Keratinocyte (primary cell): ENCODE measurements at regions not wholly inside any gene's neighbourhood (a gene's known extent, or its start where the extent isn't known, plus 50 kb on each side); places are given as distances from the start of the nearest gene placed in this dataset.

Source experiments
- DNase-seq: peaks from one replicate; pipeline ENCODE4 v3.0.0-alpha.2; 2011; ENCODE audit warnings: low read depth, missing footprints, low spot score
- FAIRE-seq: peaks from 2 replicates; lab custom pipeline; 2011; peaks lifted over from hg19 to GRCh38; lab: Jason Lieb, UNC
- H2AFZ ChIP-seq: 2 replicates; pipeline ENCODE4 v1.6.0; 2012; ENCODE audit warnings: low read length, control low read depth, inconsistent platforms; ENCODE audit not compliant: control insufficient read depth
- H3K27ac ChIP-seq: 2 replicates; pipeline ENCODE4 v1.5.1; 2011; ENCODE audit warnings: low read length; ENCODE audit not compliant: control insufficient read depth, insufficient read depth
- H3K27me3 ChIP-seq: 3 replicates; pipeline ENCODE4 v1.6.0; 2011; ENCODE audit warnings: low read length; ENCODE audit not compliant: control insufficient read depth, insufficient read depth; ENCODE audit errors: extremely low read depth
- H3K36me3 ChIP-seq, 2 experiments: 2 replicates in 1 of 2; 3 replicates in 1 of 2; pipeline ENCODE4 v1.5.1; 2011; ENCODE audit warnings: low read length in 2 of 2, mild to moderate bottlenecking in 1 of 2; ENCODE audit not compliant: control insufficient read depth in 2 of 2, insufficient read depth in 2 of 2; ENCODE audit errors: extremely low read depth in 1 of 2
- H3K4me1 ChIP-seq: 3 replicates; pipeline ENCODE4 v1.5.1; 2011; ENCODE audit warnings: low read length; ENCODE audit not compliant: control insufficient read depth, insufficient read depth; ENCODE audit errors: extremely low read depth
- H3K4me2 ChIP-seq: 3 replicates; pipeline ENCODE4 v1.6.0; 2011; ENCODE audit warnings: low read depth, low read length; ENCODE audit not compliant: control insufficient read depth, insufficient read depth; ENCODE audit errors: extremely low read depth
- H3K4me3 ChIP-seq, 3 experiments: fragments of 200-600 bp in 1 of 3; sonication (generic) in 1 of 3; 2 replicates in 2 of 3; 3 replicates in 1 of 3; pipeline ENCODE4 v1.5.1; 2011 to 2016; ENCODE audit warnings: low read length in 3 of 3, mild to moderate bottlenecking in 3 of 3, control low read depth in 2 of 3, inconsistent platforms in 1 of 3, low read depth in 1 of 3, mixed read lengths in 1 of 3, mixed run types in 1 of 3, moderate library complexity in 1 of 3; ENCODE audit not compliant: control insufficient read depth in 2 of 3, insufficient read depth in 2 of 3; ENCODE audit errors: extremely low read depth in 1 of 3
- H3K79me2 ChIP-seq: 2 replicates; pipeline ENCODE4 v1.6.0; 2012; ENCODE audit warnings: low read length; ENCODE audit not compliant: control insufficient read depth, insufficient read depth
- H3K9ac ChIP-seq: 3 replicates; pipeline ENCODE4 v1.6.0; 2011; ENCODE audit warnings: low read length; ENCODE audit not compliant: control insufficient read depth, insufficient read depth; ENCODE audit errors: extremely low read depth
- H3K9me1 ChIP-seq: 3 replicates; pipeline ENCODE4 v1.6.0; 2011; ENCODE audit warnings: low read length; ENCODE audit not compliant: control insufficient read depth, insufficient read depth; ENCODE audit errors: extremely low read depth
- H3K9me3 ChIP-seq: 2 replicates; pipeline ENCODE4 v1.5.1; 2012; ENCODE audit warnings: low read depth, low read length; ENCODE audit not compliant: control insufficient read depth
- H4K20me1 ChIP-seq: 3 replicates; pipeline ENCODE4 v1.6.0; 2011; ENCODE audit warnings: low read length; ENCODE audit not compliant: control insufficient read depth, insufficient read depth; ENCODE audit errors: extremely low read depth
- CTCF ChIP-seq, 3 experiments: IDR thresholded peaks in 1 of 3; conservative IDR thresholded peaks in 1 of 3; optimal IDR thresholded peaks in 1 of 3; 2 replicates in 2 of 3; 3 replicates in 1 of 3; pipeline versions ENCODE3 to v1.5.1; 2011; ENCODE audit warnings: low read length in 3 of 3, mild to moderate bottlenecking in 3 of 3, moderate library complexity in 2 of 3, control low read depth in 1 of 3, inconsistent platforms in 1 of 3; ENCODE audit not compliant: insufficient read depth in 2 of 3; ENCODE audit errors: extremely low read depth in 1 of 3
- EZH2 ChIP-seq: IDR thresholded peaks from one replicate; pipeline ENCODE4 v1.6.1; 2012; ENCODE audit warnings: inconsistent platforms, mild to moderate bottlenecking, low read length, moderate library complexity
- dilution Hi-C: fragments of 300-500 bp; cut with MboI; formaldehyde crosslinking; loops from one replicate; pipeline ENCODE4 v1.7.0; 2020; ENCODE audit warnings: low sequenced_read_pairs; ENCODE audit not compliant: extremely low pct_ligation_motif_present

DNA sequence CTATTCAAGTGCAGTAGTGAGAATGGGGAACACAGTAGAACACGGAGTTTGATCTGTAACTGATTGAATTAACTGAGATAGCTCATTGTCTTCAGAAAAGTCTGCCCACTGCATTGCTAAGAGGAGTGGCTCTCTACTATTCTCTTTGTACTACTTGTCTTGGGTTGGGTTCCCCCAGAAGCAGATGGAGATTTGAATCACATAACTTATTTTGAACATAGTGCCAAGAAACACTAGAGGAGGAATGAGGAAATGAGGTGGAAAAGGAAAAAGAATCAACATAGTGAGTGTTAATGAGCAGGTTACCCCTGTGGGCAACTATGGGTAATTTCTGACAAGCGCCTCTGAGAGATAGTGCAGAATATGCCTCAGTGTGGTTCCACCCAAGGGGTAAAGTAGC is 362.7 kb downstream of the STIM2 start:
- dilution Hi-C loops, result no loop called here
- Histone ChIP-seq H3K4me2 (no peak overlapping the region), H3K4me1 (peaks cover 3% of the 10 kb centered on the region), H3K27ac (no peak overlapping the region), H2AFZ (no peak overlapping the region), H3K79me2 (no peaks in the 10 kb centered on the region), H3K36me3 (no peaks in the 10 kb centered on the region), H3K9me1 (no peaks in the 10 kb centered on the region), H3K4me3 (no peak overlapping the region), H3K9ac (no peak overlapping the region), H4K20me1 (no peaks in the 10 kb centered on the region), H3K27me3 (no peaks in the 10 kb centered on the region), H3K9me3 (no peaks in the 10 kb centered on the region)
- FAIRE-seq (no peak), DNase-seq (no peak)
- TF ChIP-seq EZH2 (no peak), CTCF (optimal IDR thresholded peaks at IDR 0.05 in 1 of 3, IDR thresholded peaks at IDR 0.05 in 1 of 3, conservative IDR thresholded peaks at IDR 0.05 in 1 of 3; ENCODE audit: extremely low read depth in 1 of 3, insufficient read depth in 2 of 3, low read length in 3 of 3) (no peak)

DNA sequence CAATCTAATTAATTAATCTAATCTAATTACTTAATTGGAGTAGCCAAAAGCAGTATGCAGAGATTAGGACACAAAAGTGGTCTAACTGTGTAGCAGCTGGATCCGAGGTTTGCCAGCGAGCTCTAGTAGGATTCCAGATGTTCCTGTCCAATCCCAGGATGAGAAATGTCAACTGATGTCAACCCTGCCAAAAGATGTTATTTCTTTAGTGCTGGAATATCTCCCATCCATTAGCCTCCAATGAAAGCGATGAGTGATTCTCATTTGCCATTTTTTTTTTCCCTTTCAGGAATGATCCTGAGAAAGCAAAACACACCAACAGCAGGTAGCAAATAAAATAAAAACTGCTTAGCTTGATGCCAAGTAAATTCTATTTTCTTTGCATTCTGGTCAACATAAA is 372.9 kb downstream of the STIM2 start:
- no peak overlapping the region for H3K27ac ChIP-seq
- no peaks in the 10 kb centered on the region for H3K79me2 ChIP-seq
- H3K9me3 ChIP-seq, result no peaks in the 10 kb centered on the region
- FAIRE-seq, result no peak
- H3K27me3 ChIP-seq, result no peaks in the 10 kb centered on the region
- H4K20me1 ChIP-seq, result no peaks in the 10 kb centered on the region
- H3K9me1 ChIP-seq, result no peaks in the 10 kb centered on the region
- no peaks in the 10 kb centered on the region for H3K36me3 ChIP-seq
- H3K4me1 ChIP-seq, result no peaks in the 10 kb centered on the region
- TF ChIP-seq EZH2 (no peak), CTCF (optimal IDR thresholded peaks at IDR 0.05 in 1 of 3, IDR thresholded peaks at IDR 0.05 in 1 of 3, conservative IDR thresholded peaks at IDR 0.05 in 1 of 3; ENCODE audit: extremely low read depth in 1 of 3, insufficient read depth in 2 of 3, low read length in 3 of 3) (no peak)
- no peak overlapping the region for H3K9ac ChIP-seq
- H2AFZ ChIP-seq, result no peak overlapping the region
- DNase-seq, result no peak
- H3K4me3 ChIP-seq, result no peak overlapping the region
- H3K4me2 ChIP-seq, result no peak overlapping the region
- dilution Hi-C loops, result no loop called here
